Posterior cingulate gyrus (tissue), 11 donors: ENCODE measurements at regions not wholly inside any gene's neighbourhood (a gene's known extent, or its start where the extent isn't known, plus 50 kb on each side); places are given as distances from the start of the nearest gene placed in this dataset.
"Not testable (repeated sequence)": the region's sequence is repeated elsewhere in the genome, so short reads cannot be mapped to it uniquely, and the experiment has no call there.

ENCODE experiments used
- DNase-seq, 10 donors: peaks; one replicate each; pipeline versions ENCODE4 v3.0.0 to v3.0.0-alpha.2; 2020 to 2021; ENCODE audit warnings: mixed read lengths in 3 of 10
- intact Hi-C: fragments of 100-400 bp; cut with DNase I; formaldehyde crosslinking; loops from one replicate; pipeline ENCODE4 v1.15.1; 2023

- intact Hi-C loops, result no loop called here
- no peak for DNase-seq
Observed at GRCh38 chr12:107598906-107599305, 86.7 kb upstream of the PWP1 start.

- intact Hi-C loops, result no loop called here
- peak in 4 of 10 donors; percentile 26 to 87 (median 52) for DNase-seq
Observed at GRCh38 chr12:107600581-107601144, 84.9 kb upstream of the PWP1 start.

DNA sequence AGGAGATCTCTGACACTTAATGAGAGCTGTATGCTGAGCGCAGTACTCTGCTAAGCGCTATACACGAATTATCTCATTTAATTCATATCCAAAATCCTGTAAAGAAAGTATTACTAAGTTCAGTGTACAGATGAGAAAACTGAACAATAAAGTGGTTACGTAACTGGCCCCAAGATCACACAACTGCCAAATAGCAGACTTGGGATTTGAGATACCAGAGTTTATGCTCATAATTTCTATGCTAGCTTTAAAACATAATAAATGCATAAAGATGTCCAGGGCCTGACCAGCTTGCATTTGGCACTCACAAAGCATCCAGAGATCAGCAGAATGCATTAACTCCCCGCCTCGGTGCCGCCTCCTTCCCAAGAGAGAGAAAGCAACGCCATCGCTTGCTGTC is 83.2 kb upstream of the PWP1 start:
- DNase-seq, result no peak
- intact Hi-C loops, result no loop called here

GRCh38 chr12:107605293-107605692 is 80.3 kb upstream of the PWP1 start:
- intact Hi-C loops, result no loop called here
- DNase-seq, result no peak

DNA sequence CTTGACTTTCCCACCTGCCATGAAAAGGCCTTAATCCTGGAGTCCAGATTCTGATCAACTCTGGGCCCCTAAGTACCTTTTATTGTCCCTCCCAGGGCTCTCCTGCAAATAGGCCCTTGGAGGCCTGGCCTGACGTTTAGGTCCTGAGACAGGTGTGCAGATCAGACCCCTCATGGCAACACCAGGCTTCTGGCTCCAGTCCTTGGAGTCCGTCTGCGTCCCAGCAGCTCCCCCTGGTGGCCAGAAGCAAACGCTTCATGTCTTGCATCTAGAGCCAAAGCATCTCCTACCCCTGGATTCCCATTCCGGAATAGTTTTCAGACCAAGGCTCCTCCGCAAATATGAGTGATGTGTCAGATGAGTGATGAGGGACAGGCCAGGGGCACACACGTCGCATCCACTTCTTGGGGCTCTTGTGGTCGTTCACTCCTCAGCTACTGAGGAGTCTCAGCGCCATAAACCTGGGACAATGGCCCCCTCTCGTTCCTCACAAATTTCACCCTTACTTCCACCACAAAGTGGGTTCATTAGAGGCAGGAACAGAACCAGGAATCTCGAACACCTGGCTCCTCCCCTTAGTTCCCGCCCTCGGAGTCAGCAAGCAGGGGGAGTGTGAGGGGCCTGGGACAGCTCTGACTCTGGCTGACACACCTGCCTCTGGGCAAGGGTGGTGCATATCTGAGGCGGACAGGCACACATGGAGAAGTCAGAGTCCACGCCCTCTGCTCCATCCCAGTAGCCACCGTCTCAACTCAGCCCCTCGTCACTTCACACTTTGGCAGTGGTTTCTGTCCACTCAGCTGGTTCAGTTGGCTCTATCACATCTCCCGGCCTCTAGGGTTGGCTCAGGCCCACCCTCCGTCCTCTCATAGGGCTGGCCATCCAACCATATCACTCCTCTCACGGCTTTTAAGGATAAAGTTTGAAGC is 77.9 kb upstream of the PWP1 start:
- DNase-seq, result peak; percentile 68 to 98 (median 87)
- intact Hi-C loops, result loop anchor here (1.0 kb wide), 1 partner anchor 476 kb away; no protein-coding TSS in a partner anchor

DNA sequence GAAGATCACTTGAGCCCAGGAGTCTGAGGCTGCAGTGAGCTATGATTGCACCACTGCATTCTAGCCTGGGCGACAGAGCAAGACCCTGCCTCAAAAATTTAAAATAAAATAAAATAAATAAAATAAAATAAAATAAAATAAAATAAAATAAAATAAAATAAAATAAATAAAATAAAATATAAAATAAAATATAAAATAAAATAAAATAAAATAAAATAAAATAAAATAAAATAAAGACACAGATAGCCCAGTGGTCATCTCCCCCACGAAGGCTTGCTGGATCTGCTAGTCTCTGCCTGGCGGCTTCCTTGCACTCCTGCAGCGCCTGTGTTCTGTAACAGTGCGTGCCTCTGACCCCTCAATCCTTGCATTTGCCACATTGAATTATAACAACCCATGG is 76.8 kb upstream of the PWP1 start:
- intact Hi-C loops, DNase-seq: not testable (repeated sequence)

DNA sequence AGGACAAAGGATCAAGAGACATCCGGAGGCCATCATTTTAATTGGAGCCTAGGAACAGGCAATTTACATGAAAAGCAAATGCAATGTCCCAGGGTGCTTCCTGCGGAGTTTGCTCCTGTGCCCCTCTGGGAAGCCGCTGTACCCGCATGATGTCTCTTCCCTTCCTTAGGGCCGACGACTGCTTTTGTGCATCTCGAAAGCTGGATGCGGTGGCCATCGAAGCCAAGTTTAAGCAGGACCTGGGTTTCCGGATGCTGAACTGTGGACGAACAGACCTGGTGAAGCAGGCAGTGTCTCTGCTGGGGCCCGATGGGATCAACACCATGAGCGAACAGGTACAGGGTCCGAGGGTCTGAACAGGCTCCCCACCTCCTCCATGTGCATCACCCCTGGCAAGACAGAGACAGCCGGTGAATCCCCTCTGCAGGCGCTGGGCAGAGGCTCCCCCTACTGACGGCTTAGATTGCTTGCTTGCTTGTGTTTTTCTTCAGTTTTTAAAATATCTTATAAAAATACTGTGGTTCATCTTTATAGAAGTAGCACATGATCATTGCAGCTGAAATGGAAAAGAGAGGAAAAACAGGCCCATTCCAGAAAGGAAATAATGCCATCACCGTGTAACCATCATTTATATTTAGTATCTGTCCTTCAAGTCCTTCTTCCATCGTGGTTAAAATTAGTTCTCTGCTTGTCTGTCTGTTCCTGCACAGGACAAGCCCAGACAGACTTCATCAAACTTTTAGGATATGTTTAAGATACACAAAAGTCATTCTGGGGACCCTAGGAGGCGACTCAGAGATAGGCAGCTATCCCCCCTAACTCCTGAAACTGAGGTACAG is 75.4 kb upstream of the PWP1 start:
- intact Hi-C loops, result no loop called here

DNA sequence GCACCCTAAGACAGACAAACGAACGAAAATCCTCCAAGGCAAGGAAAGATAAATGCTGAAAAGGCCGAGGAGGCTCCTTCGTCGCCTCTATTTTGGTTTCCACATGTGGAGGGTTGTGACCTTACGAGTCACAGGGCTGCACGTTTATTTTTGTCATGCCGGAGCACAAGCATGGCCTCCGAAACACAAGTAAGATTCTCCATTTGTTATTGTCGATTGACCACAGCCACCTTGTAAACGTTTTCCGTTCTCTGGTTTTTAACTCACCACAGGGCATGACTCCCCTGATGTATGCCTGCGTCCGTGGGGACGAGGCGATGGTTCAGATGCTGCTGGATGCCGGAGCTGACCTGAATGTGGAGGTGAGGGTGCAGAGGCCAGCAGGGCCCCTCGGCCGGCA is 73.1 kb upstream of the PWP1 start:
- DNase-seq, result no peak
- intact Hi-C loops, result no loop called here

More for the DNA sequence above, 75.4 kb upstream of the PWP1 start:
- DNase-seq, result peak in 8 of 10 donors; percentile 38 to 90 (median 46)

DNA sequence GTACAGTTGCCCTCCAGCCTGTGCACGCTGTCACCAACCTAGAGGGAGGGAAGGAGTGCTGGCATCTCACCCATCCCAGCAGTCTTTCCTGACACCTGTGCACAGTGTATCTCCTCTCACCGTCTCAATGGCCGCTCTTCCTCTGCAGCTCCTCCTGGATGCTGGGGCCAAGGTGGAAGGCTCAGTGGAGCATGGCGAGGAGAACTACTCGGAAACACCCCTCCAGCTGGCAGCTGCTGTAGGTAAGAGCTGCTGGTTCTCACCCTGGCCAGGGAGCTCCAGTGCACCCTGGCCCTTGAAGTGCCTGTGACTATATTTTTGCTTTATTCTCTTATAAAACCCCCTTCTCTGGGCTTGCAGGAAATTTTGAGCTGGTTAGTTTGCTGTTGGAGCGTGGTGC is 68.7 kb upstream of the PWP1 start:
- intact Hi-C loops, result no loop called here
- DNase-seq, result no peak

- no peak for DNase-seq
- intact Hi-C loops, result no loop called here
Observed at GRCh38 chr12:107618106-107618505, 67.5 kb upstream of the PWP1 start.

DNA sequence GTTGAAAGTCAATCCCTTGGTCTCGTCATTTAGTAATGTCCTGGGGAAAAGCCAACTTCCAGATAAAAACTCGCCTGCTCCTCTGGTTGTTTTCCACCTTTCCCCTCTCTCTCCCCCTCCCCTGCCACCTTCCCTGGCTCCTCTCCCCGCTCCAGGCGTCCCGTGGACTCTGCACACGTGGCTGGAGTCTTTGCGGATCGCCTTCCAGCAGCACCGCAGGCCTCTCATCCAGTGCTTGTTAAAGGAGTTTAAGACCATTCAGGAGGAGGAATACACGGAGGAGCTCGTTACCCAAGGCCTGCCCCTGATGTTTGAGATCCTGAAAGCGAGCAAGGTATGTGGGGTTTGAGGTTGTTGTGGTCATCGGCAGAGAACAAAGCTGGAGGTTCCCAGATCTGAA is 65.8 kb upstream of the PWP1 start:
- DNase-seq, result no peak
- intact Hi-C loops, result no loop called here

GRCh38 chr12:107622001-107622400 is 63.6 kb upstream of the PWP1 start:
- DNase-seq, result no peak
- intact Hi-C loops, result no loop called here

GRCh38 chr12:107624493-107624892 is 61.1 kb upstream of the PWP1 start:
- intact Hi-C loops, result no loop called here
- DNase-seq, result no peak

GRCh38 chr12:107631715-107632114 is 53.9 kb upstream of the PWP1 start:
- intact Hi-C loops, result no loop called here
- no peak for DNase-seq

DNA sequence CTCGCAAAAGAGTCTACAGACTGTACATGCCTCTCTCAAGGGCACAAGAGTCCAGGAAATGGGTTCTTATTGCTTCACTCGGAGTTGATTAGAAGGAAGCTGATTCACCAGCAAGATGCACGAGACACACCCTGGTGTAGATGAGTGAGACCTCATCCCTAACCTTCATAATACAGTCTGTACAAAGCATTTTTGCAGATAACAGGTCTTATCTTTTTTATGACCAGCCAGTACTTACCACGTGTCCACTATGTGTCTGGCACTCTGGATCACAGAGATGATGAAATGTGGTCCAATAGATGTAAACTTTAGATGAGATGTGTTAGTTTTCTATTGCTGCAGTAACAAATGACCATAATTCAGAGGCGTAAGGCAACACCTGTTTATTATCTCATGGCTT is 53.4 kb upstream of the PWP1 start:
- DNase-seq, result no peak
- intact Hi-C loops, result no loop called here

DNA sequence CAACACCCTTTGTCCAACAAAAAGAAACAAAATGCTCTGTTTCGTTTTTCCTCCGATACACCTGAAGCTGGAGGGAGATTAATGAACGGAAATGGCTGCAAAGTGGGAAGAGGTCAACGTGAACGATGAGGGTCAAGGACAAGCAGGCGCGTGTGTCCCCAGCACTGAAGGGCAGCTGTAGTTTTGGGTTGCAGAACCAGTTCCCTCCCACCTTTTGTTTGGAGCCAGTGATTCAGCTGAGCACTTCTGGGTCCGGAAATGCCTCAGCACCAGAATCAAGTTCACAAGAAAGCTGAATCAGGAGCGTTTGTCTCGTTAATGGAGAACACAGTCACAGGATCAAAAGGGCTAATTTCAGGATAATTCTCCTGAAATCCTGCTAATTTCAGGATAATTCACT is 51.1 kb upstream of the PWP1 start:
- intact Hi-C loops, result no loop called here
- no peak for DNase-seq

GRCh38 chr12:107635139-107635538 is 50.5 kb upstream of the PWP1 start:
- intact Hi-C loops, result no loop called here
- DNase-seq, result no peak
